ENCODE measurements at regions not wholly inside any gene's neighbourhood (a gene's known extent, or its start where the extent isn't known, plus 50 kb on each side); places are given as distances from the start of the nearest gene placed in this dataset.

- no peak for DNase-seq (ENCODE audit: low spot score)
These were observed 446.1 kb upstream of the MARCKS start for GRCh38 chr6:113411011-113411410.

- no peak for DNase-seq (ENCODE audit: low spot score)
These were observed 444.4 kb upstream of the MARCKS start for GRCh38 chr6:113412589-113413357.

- DNase-seq (ENCODE audit: low spot score) = peak; percentile 55
These were observed 442.6 kb upstream of the MARCKS start for GRCh38 chr6:113414511-113414910.

- DNase-seq (ENCODE audit: low spot score) = no peak
These were observed 441.0 kb upstream of the MARCKS start for GRCh38 chr6:113416170-113416569.

GRCh38 chr6:113420290-113420689 lies 436.9 kb upstream of the MARCKS start:
- DNase-seq (ENCODE audit: low spot score) = no peak

- DNase-seq (ENCODE audit: low spot score) = no peak
These were observed 435.1 kb upstream of the MARCKS start for GRCh38 chr6:113421997-113422396.

GRCh38 chr6:113423956-113424355 lies 433.2 kb upstream of the MARCKS start:
- DNase-seq (ENCODE audit: low spot score) = no peak

GRCh38 chr6:113425977-113426660 lies 431.0 kb upstream of the MARCKS start:
- DNase-seq (ENCODE audit: low spot score) = no peak

- DNase-seq (ENCODE audit: low spot score) = no peak
These were observed 429.5 kb upstream of the MARCKS start for GRCh38 chr6:113427617-113428016.

GRCh38 chr6:113428702-113429101 lies 428.4 kb upstream of the MARCKS start:
- no peak for DNase-seq (ENCODE audit: low spot score)

GRCh38 chr6:113432521-113433334 lies 424.4 kb upstream of the MARCKS start:
- no peak for DNase-seq (ENCODE audit: low spot score)

- DNase-seq (ENCODE audit: low spot score) = peak; percentile 13
These were observed 423.7 kb upstream of the MARCKS start for GRCh38 chr6:113433335-113433991.

- no peak for DNase-seq (ENCODE audit: low spot score)
These were observed 422.5 kb upstream of the MARCKS start for GRCh38 chr6:113434641-113435040.

- DNase-seq (ENCODE audit: low spot score) = no peak
These were observed 419.6 kb upstream of the MARCKS start for GRCh38 chr6:113437566-113437965.

- no peak for DNase-seq (ENCODE audit: low spot score)
These were observed 417.3 kb upstream of the MARCKS start for GRCh38 chr6:113439866-113440265.

- no peak for DNase-seq (ENCODE audit: low spot score)
These were observed 415.1 kb upstream of the MARCKS start for GRCh38 chr6:113442040-113442439.

- DNase-seq (ENCODE audit: low spot score) = no peak
These were observed 411.9 kb upstream of the MARCKS start for GRCh38 chr6:113445201-113445600.

- no peak for DNase-seq (ENCODE audit: low spot score)
These were observed 409.9 kb upstream of the MARCKS start for GRCh38 chr6:113447088-113447831.

- DNase-seq (ENCODE audit: low spot score) = no peak
These were observed 408.1 kb upstream of the MARCKS start for GRCh38 chr6:113449051-113449450.

- no peak for DNase-seq (ENCODE audit: low spot score)
These were observed 407.1 kb upstream of the MARCKS start for GRCh38 chr6:113450061-113450465.

- no peak for DNase-seq (ENCODE audit: low spot score)
These were observed 406.1 kb upstream of the MARCKS start for GRCh38 chr6:113451049-113451448.

All from pons (tissue), 1 donor.